Inferior parietal cortex (tissue), 1 donor: ENCODE measurements at regions not wholly inside any gene's neighbourhood (a gene's known extent, or its start where the extent isn't known, plus 50 kb on each side); places are given as distances from the start of the nearest gene placed in this dataset.

Experiments used
- DNase-seq: peaks from one replicate; pipeline ENCODE4 v3.0.0-alpha.2; 2016; ENCODE audit errors: extremely low spot score

- no peak for DNase-seq
These were observed 50.0 kb upstream of the DOCK9 start for GRCh38 chr13:99027661-99028425.

GRCh38 chr13:99028890-99029289 is 51.0 kb upstream of the DOCK9 start:
- DNase-seq = no peak

GRCh38 chr13:99029576-99029975 is 51.7 kb upstream of the DOCK9 start:
- no peak for DNase-seq

- no peak for DNase-seq
These were observed 52.5 kb upstream of the DOCK9 start for GRCh38 chr13:99030326-99030725.

- DNase-seq = no peak
These were observed 54.0 kb upstream of the DOCK9 start for GRCh38 chr13:99031832-99032231.

GRCh38 chr13:99033814-99034213 is 56.0 kb upstream of the DOCK9 start:
- DNase-seq = peak; percentile 79

- DNase-seq = no peak
These were observed 56.6 kb upstream of the DOCK9 start for GRCh38 chr13:99034333-99035085.

- DNase-seq = no peak
These were observed 57.9 kb upstream of the DOCK9 start for GRCh38 chr13:99035715-99036114.

GRCh38 chr13:99037756-99038155 is 59.9 kb upstream of the DOCK9 start:
- no peak for DNase-seq

GRCh38 chr13:99039718-99040280 is 61.9 kb upstream of the DOCK9 start:
- DNase-seq = no peak

- DNase-seq = no peak
These were observed 62.8 kb upstream of the DOCK9 start for GRCh38 chr13:99040536-99041131.

- no peak for DNase-seq
These were observed 63.5 kb upstream of the DOCK9 start for GRCh38 chr13:99041337-99041736.

GRCh38 chr13:99041788-99042187 is 63.9 kb upstream of the DOCK9 start:
- DNase-seq = no peak

GRCh38 chr13:99042521-99043250 is 64.8 kb upstream of the DOCK9 start:
- DNase-seq = no peak

- no peak for DNase-seq
These were observed 66.0 kb upstream of the DOCK9 start for GRCh38 chr13:99043831-99044231.

GRCh38 chr13:99044764-99045163 is 66.9 kb upstream of the DOCK9 start:
- DNase-seq = no peak

- no peak for DNase-seq
These were observed 67.5 kb upstream of the DOCK9 start for GRCh38 chr13:99045396-99045795.

- DNase-seq = no peak
These were observed 69.0 kb upstream of the DOCK9 start for GRCh38 chr13:99046851-99047250.

GRCh38 chr13:99050983-99051488 is 73.2 kb upstream of the DOCK9 start:
- no peak for DNase-seq

- DNase-seq = no peak
These were observed 74.0 kb upstream of the DOCK9 start for GRCh38 chr13:99051768-99052455.

- peak; percentile 52 for DNase-seq
These were observed 75.9 kb upstream of the DOCK9 start for GRCh38 chr13:99053636-99054233.
